Neural cell (in vitro differentiated cells): ENCODE measurements at regions not wholly inside any gene's neighbourhood (a gene's known extent, or its start where the extent isn't known, plus 50 kb on each side); places are given as distances from the start of the nearest gene placed in this dataset.

Source experiments
- H2AFZ ChIP-seq: fragments of 200-600, 300-800 bp; sonication (generic), shearing (Covaris generic); 2 replicates; pipeline ENCODE4 v1.6.0; 2014; ENCODE audit warnings: low read depth, mild to moderate bottlenecking, antibody characterized with exemption, low read length, moderate library complexity
- H3F3A ChIP-seq: fragments of 200-600 bp; shearing (Covaris generic); 2 replicates; pipeline ENCODE4 v1.6.1; 2016; ENCODE audit warnings: mild to moderate bottlenecking, moderate library complexity, mixed read lengths, antibody characterized with exemption, low read length; ENCODE audit not compliant: insufficient read depth, poor library complexity, severe bottlenecking
- H3K27ac ChIP-seq: fragments of 200-600, 300-800 bp; sonication (generic), shearing (Covaris generic); 2 replicates; pipeline ENCODE4 v1.5.1; 2014; ENCODE audit warnings: mild to moderate bottlenecking, low read length, moderate library complexity
- H3K27me3 ChIP-seq: fragments of 300-800, 200-600 bp; sonication (generic), shearing (Covaris generic); 2 replicates; pipeline ENCODE4 v1.6.0; 2014; ENCODE audit warnings: mild to moderate bottlenecking, low read depth, low read length, moderate library complexity; ENCODE audit not compliant: insufficient read depth
- H3K36me3 ChIP-seq: fragments of 300-800, 200-600 bp; sonication (generic), shearing (Covaris generic); 2 replicates; pipeline ENCODE4 v1.5.1; 2014; ENCODE audit warnings: mild to moderate bottlenecking, antibody characterized with exemption, low read length, moderate library complexity; ENCODE audit not compliant: insufficient read depth
- H3K4me2 ChIP-seq: fragments of 300-800, 200-600 bp; sonication (generic), shearing (Covaris generic); 2 replicates; pipeline ENCODE4 v1.6.0; 2014; ENCODE audit warnings: mild to moderate bottlenecking, low read length
- H3K4me3 ChIP-seq: fragments of 300-800, 200-600 bp; sonication (generic), shearing (Covaris generic); 2 replicates; pipeline ENCODE4 v1.5.1; 2014; ENCODE audit warnings: mild to moderate bottlenecking, low read length, moderate library complexity
- H3K79me2 ChIP-seq: fragments of 200-600 bp; shearing (Covaris generic); replicated peaks from 2 replicates; pipeline ENCODE4 v1.6.0; 2014; ENCODE audit warnings: mild to moderate bottlenecking, low read length, moderate library complexity; ENCODE audit not compliant: insufficient read depth
- H3K9ac ChIP-seq: fragments of 300-800, 200-600 bp; sonication (generic), shearing (Covaris generic); 2 replicates; pipeline ENCODE4 v1.6.1; 2016; ENCODE audit warnings: mild to moderate bottlenecking, low read length, mixed read lengths
- H3K9me2 ChIP-seq: fragments of 200-600 bp; shearing (Covaris generic); 2 replicates; pipeline ENCODE4 v1.6.1; 2016; ENCODE audit warnings: mild to moderate bottlenecking, low read length, mixed read lengths; ENCODE audit not compliant: insufficient read depth
- H3K9me3 ChIP-seq: fragments of 200-600, 300-800 bp; sonication (generic), shearing (Covaris generic); 2 replicates; pipeline ENCODE4 v1.6.1; 2016; ENCODE audit warnings: mild to moderate bottlenecking, mixed run types, low read length, moderate library complexity, mixed read lengths
- H4K20me1 ChIP-seq: fragments of 200-600 bp; shearing (Covaris generic); 2 replicates; pipeline ENCODE4 v1.6.1; 2016; ENCODE audit warnings: mild to moderate bottlenecking, mixed run types; ENCODE audit not compliant: insufficient read depth
- CTCF ChIP-seq: fragments of 450-650 bp; IDR thresholded peaks from 2 replicates; pipeline ENCODE4 v1.5.1; 2014; ENCODE audit warnings: antibody characterized with exemption, mild to moderate bottlenecking, moderate library complexity; ENCODE audit not compliant: poor library complexity, severe bottlenecking
- EP300 ChIP-seq: fragments of 450-650 bp; conservative IDR thresholded peaks from 2 replicates; pipeline ENCODE4 v1.6.1; 2014; ENCODE audit warnings: antibody characterized with exemption, mild to moderate bottlenecking, moderate library complexity; ENCODE audit not compliant: poor library complexity, severe bottlenecking
- EZH2 ChIP-seq: fragments of 200-600, 300-800 bp; shearing (Covaris generic), sonication (generic); IDR thresholded peaks from 2 replicates; pipeline ENCODE4 v1.6.1; 2014; ENCODE audit warnings: antibody characterized with exemption, low read length, borderline replicate concordance, mild to moderate bottlenecking; ENCODE audit not compliant: insufficient read depth, poor library complexity, severe bottlenecking
- MXI1 ChIP-seq: fragments of 450-650 bp; conservative IDR thresholded peaks from 2 replicates; pipeline ENCODE4 v1.6.1; 2014; ENCODE audit warnings: antibody characterized with exemption, mild to moderate bottlenecking; ENCODE audit not compliant: poor library complexity, severe bottlenecking
- POLR2AphosphoS5 ChIP-seq: IDR thresholded peaks from 2 replicates; pipeline ENCODE4 v1.6.1; 2012
- RAD21 ChIP-seq: fragments of 450-650 bp; conservative IDR thresholded peaks from 2 replicates; pipeline ENCODE4 v1.6.1; 2014; ENCODE audit warnings: antibody characterized with exemption, mild to moderate bottlenecking, moderate library complexity
- REST ChIP-seq: IDR thresholded peaks from 2 replicates; pipeline ENCODE4 v1.6.1; 2012; ENCODE audit warnings: borderline replicate concordance
- SMC3 ChIP-seq: fragments of 450-650 bp; conservative IDR thresholded peaks from 2 replicates; pipeline ENCODE4 v1.6.1; 2014; ENCODE audit warnings: antibody characterized with exemption, mild to moderate bottlenecking, moderate library complexity; ENCODE audit not compliant: poor library complexity
- TAF1 ChIP-seq: IDR thresholded peaks from 2 replicates; pipeline ENCODE4 v1.6.1; 2012; ENCODE audit warnings: low read depth

GRCh38 chr2:82576656-82577055 lies 1882.4 kb downstream of the SUCLG1 start:
- Histone ChIP-seq H4K20me1 (no peaks in the 10 kb centered on the region), H3K9ac (no peak overlapping the region), H3K27me3 (no peaks in the 10 kb centered on the region), H3K9me3 (peaks cover 6% of the 10 kb centered on the region), H3K4me3 (no peak overlapping the region), H3K4me2 (no peak overlapping the region), H3K27ac (no peak overlapping the region), H3F3A (no peaks in the 10 kb centered on the region), H2AFZ (no peak overlapping the region), H3K79me2 (no peaks in the 10 kb centered on the region), H3K36me3 (no peaks in the 10 kb centered on the region), H3K9me2 (no peaks in the 10 kb centered on the region)
- TF ChIP-seq TAF1 (no peak), MXI1 (no peak), POLR2AphosphoS5 (no peak), CTCF (no peak), EP300 (no peak), REST (no peak), EZH2 (no peak), SMC3 (no peak), RAD21 (no peak)

- H3F3A ChIP-seq: no peaks in the 10 kb centered on the region
- H3K36me3 ChIP-seq: no peaks in the 10 kb centered on the region
- no peaks in the 10 kb centered on the region for H3K79me2 ChIP-seq
- no peak overlapping the region for H3K9ac ChIP-seq
- no peak overlapping the region for H2AFZ ChIP-seq
- no peak overlapping the region for H3K4me2 ChIP-seq
- no peaks in the 10 kb centered on the region for H3K9me2 ChIP-seq
- peak; percentile 15 for TF ChIP-seq RAD21
- peak; percentile 24 for TF ChIP-seq EP300
- no peak for TF ChIP-seq EZH2
- TF ChIP-seq SMC3: no peak
- TF ChIP-seq POLR2AphosphoS5: peak; percentile 30
- TF ChIP-seq TAF1: no peak
- no peak for TF ChIP-seq MXI1
- TF ChIP-seq CTCF: no peak
- TF ChIP-seq REST: no peak
- H3K27ac ChIP-seq: peak overlapping the region; percentile 6
- no peaks in the 10 kb centered on the region for H3K27me3 ChIP-seq
- H4K20me1 ChIP-seq: no peaks in the 10 kb centered on the region
- no peaks in the 10 kb centered on the region for H3K9me3 ChIP-seq
- H3K4me3 ChIP-seq: peak overlapping the region; percentile 20
Observed at GRCh38 chr2:82539280-82539621, 1919.8 kb downstream of the SUCLG1 start.
